ENCODE measurements at regions not wholly inside any gene's neighbourhood (a gene's known extent, or its start where the extent isn't known, plus 50 kb on each side); places are given as distances from the start of the nearest gene placed in this dataset.

DNA sequence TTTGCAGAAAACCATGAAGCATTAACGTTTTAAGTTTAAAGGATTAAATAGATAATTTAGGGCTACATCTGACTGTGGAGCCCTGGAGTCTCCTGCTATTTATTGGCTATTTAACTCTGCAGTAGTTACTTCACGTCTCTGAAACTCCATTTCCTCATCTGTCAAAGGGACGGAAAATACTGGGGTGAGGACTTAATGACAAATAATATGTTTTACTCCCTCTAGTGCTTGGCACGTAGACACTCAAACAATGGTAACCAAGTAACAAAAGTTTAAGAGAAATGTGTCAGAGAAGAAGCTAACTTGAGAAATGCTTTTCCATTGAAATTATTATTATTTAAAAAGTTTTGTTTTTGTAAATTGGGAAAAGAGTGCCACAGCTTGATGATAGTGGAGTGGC, 130.7 kb upstream of the RCN1 start:
- Histone ChIP-seq H3K23me2 (ENCODE audit: insufficient read length, low read depth, low read length, poor library complexity, severe bottlenecking) (no peaks in the 10 kb centered on the region), H4K91ac (ENCODE audit: insufficient read length, low read depth, low read length) (no peak overlapping the region), H3K4ac (ENCODE audit: low read depth, low read length) (no peak overlapping the region), H2BK20ac (ENCODE audit: low read depth, low read length, poor library complexity, severe bottlenecking) (no peak overlapping the region), H2BK15ac (ENCODE audit: low read depth, low read length) (no peak overlapping the region), H4K5ac (ENCODE audit: insufficient read length, low read depth, low read length) (no peak overlapping the region), H3K4me1 (ENCODE audit: insufficient read depth, low read length) (no peaks in the 10 kb centered on the region), H3K27ac (ENCODE audit: insufficient read length, low read depth, low read length) (no peak overlapping the region), H3K56ac (ENCODE audit: insufficient read length, low read depth, low read length) (no peak overlapping the region), H3K27me3 (ENCODE audit: insufficient read depth, low read length) (no peaks in the 10 kb centered on the region; the same call in 1 of the 2 replicates), H3T11ph (ENCODE audit: low read length) (no peak overlapping the region), H2AK5ac (ENCODE audit: insufficient read length, low read length) (no peak overlapping the region), H4K20me1 (ENCODE audit: control insufficient read depth, insufficient read depth, insufficient read length) (no peaks in the 10 kb centered on the region), H3K4me2 (ENCODE audit: insufficient read depth, insufficient read length, low read length) (no peak overlapping the region), H4K8ac (replicated peaks; ENCODE audit: insufficient read length, low read depth, low read length) (no peak overlapping the region), H3K23ac (ENCODE audit: insufficient read length, low read depth, low read length) (no peak overlapping the region), H3K14ac (ENCODE audit: insufficient read depth, low read length) (no peak overlapping the region), H3K9ac (ENCODE audit: extremely low read depth, insufficient read length, low read length) (no peak overlapping the region), H3K79me1 (ENCODE audit: insufficient read depth, low read depth, low read length, poor library complexity, severe bottlenecking) (no peaks in the 10 kb centered on the region), H2BK120ac (ENCODE audit: low read depth, low read length, poor library complexity, severe bottlenecking) (no peak overlapping the region), H3K9me3 (ENCODE audit: control insufficient read depth, low read depth, low read length) (no peaks in the 10 kb centered on the region), H2BK12ac (ENCODE audit: insufficient read length, low read depth, low read length) (no peak overlapping the region), H3K18ac (ENCODE audit: insufficient read length, low read depth, low read length) (no peak overlapping the region), H2AFZ (ENCODE audit: low read length) (no peak overlapping the region), H2BK5ac (ENCODE audit: insufficient read length, low read length) (no peak overlapping the region), H3K79me2 (ENCODE audit: insufficient read depth, low read length) (no peaks in the 10 kb centered on the region)
- no peak for DNase-seq
- H3K4me3 Mint-ChIP-seq: no peak overlapping the region
- TF ChIP-seq, protein P1, sequence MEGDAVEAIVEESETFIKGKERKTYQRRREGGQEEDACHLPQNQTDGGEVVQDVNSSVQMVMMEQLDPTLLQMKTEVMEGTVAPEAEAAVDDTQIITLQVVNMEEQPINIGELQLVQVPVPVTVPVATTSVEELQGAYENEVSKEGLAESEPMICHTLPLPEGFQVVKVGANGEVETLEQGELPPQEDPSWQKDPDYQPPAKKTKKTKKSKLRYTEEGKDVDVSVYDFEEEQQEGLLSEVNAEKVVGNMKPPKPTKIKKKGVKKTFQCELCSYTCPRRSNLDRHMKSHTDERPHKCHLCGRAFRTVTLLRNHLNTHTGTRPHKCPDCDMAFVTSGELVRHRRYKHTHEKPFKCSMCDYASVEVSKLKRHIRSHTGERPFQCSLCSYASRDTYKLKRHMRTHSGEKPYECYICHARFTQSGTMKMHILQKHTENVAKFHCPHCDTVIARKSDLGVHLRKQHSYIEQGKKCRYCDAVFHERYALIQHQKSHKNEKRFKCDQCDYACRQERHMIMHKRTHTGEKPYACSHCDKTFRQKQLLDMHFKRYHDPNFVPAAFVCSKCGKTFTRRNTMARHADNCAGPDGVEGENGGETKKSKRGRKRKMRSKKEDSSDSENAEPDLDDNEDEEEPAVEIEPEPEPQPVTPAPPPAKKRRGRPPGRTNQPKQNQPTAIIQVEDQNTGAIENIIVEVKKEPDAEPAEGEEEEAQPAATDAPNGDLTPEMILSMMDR (conservative IDR thresholded peaks at IDR 0.05): peak; percentile 13; the same call in 1 of the 3 replicates
- no peaks in the 10 kb centered on the region for H3K36me3 Mint-ChIP-seq (ENCODE audit: insufficient read depth in 1 of 3, low read depth in 3 of 3)
- peaks cover 12 to 13% of the 10 kb centered on the region in 2 experiments for H3K4me1 Mint-ChIP-seq
- H3K27me3 Mint-ChIP-seq (ENCODE audit: low read depth): peaks cover 9% of the 10 kb centered on the region
- no peak overlapping the region for H3K27ac Mint-ChIP-seq
- no CpG with 5 or more reads among the region's 4 CpGs for WGBS (ENCODE audit: extremely low coverage, insufficient read length, low lambda C conversion rate)
- H3K9me3 Mint-ChIP-seq: no peaks in the 10 kb centered on the region
